WTC11 (cell line): ENCODE measurements at regions not wholly inside any gene's neighbourhood (a gene's known extent, or its start where the extent isn't known, plus 50 kb on each side); places are given as distances from the start of the nearest gene placed in this dataset.
A peak's percentile ranks its signal among the peaks of the same experiment; 100 is the strongest.

Experiments
- ATAC-seq: fragments of 200-7000 bp; cut with Tn5 transposase; 2 replicates; pipeline ENCODE4 v1.10.0; 2021; ENCODE audit warnings: mild to moderate bottlenecking, moderate library complexity
- CTCF ChIA-PET: fragments of 300-600 bp; sonication (Branson Sonifier 250); formaldehyde crosslinking; loops from one replicate; lab custom pipeline; 2021; ENCODE audit warnings: antibody characterized with exemption; lab: Charles Lee
- POLR2A ChIA-PET: fragments of 350-600 bp; sonication (Branson Sonifier 250); formaldehyde crosslinking; loops from one replicate; lab custom pipeline; 2021; ENCODE audit warnings: antibody characterized with exemption; lab: Charles Lee
- DNase-seq: peaks from one replicate; pipeline ENCODE4 v3.0.0; 2021; ENCODE audit warnings: low spot score
- H3K27ac Mint-ChIP-seq: 2 replicates; pipeline ENCODE4 v1.8.0; 2021; ENCODE audit warnings: mixed read lengths
- H3K27me3 Mint-ChIP-seq: 2 replicates; pipeline ENCODE4 v1.8.0; 2021; ENCODE audit warnings: low read depth, mild to moderate bottlenecking, moderate library complexity, mixed read lengths
- H3K36me3 Mint-ChIP-seq: 2 replicates; pipeline ENCODE4 v1.8.0; 2021; ENCODE audit warnings: mixed read lengths
- H3K4me1 Mint-ChIP-seq: 2 replicates; pipeline ENCODE4 v1.8.0; 2022; ENCODE audit warnings: mixed read lengths
- H3K4me3 Mint-ChIP-seq: 2 replicates; pipeline ENCODE4 v1.8.0; 2021; ENCODE audit warnings: mild to moderate bottlenecking, moderate library complexity, mixed read lengths
- H3K9me3 Mint-ChIP-seq: 2 replicates; pipeline ENCODE4 v1.8.0; 2021; ENCODE audit warnings: mixed read lengths
- ARID4B ChIP-seq: sonication (generic); formaldehyde crosslinking; IDR thresholded peaks from 2 replicates; pipeline ENCODE4 v1.8.0; 2023; ENCODE audit warnings: missing genetic modification reagents, mild to moderate bottlenecking, borderline replicate concordance
- ATF1 ChIP-seq: sonication (generic); formaldehyde crosslinking; IDR thresholded peaks from 2 replicates; pipeline ENCODE4 v1.8.1; 2023; ENCODE audit warnings: mild to moderate bottlenecking, moderate library complexity, missing genetic modification reagents
- ATF2 ChIP-seq: sonication (generic); formaldehyde crosslinking; IDR thresholded peaks from 2 replicates; pipeline ENCODE4 v1.8.1; 2022; ENCODE audit warnings: low read depth, missing genetic modification reagents, borderline replicate concordance
- ATF6 ChIP-seq: sonication (generic); formaldehyde crosslinking; IDR thresholded peaks from 2 replicates; pipeline ENCODE4 v1.8.1; 2023; ENCODE audit warnings: mild to moderate bottlenecking, missing genetic modification reagents
- CREB1 ChIP-seq: sonication (generic); formaldehyde crosslinking; IDR thresholded peaks from 2 replicates; pipeline ENCODE4 v1.8.0; 2023; ENCODE audit warnings: mild to moderate bottlenecking, missing genetic modification reagents
- CTCF ChIP-seq: fragments of 200-600 bp; IDR thresholded peaks from 2 replicates; pipeline ENCODE4 v1.8.0; 2022; ENCODE audit warnings: antibody characterized with exemption
- ELF4 ChIP-seq: sonication (generic); formaldehyde crosslinking; IDR thresholded peaks from 2 replicates; pipeline ENCODE4 v1.8.1; 2022; ENCODE audit warnings: low read depth, mild to moderate bottlenecking, moderate library complexity, missing genetic modification reagents
- EMX1 ChIP-seq: fragments of 250-450 bp; sonication (Bioruptor Pico); IDR thresholded peaks from 2 replicates; pipeline ENCODE4 v1.8.0; 2021; ENCODE audit warnings: mild to moderate bottlenecking
- FOXP1 ChIP-seq: sonication (generic); formaldehyde crosslinking; IDR thresholded peaks from 2 replicates; pipeline ENCODE4 v1.8.0; 2022; ENCODE audit warnings: missing genetic modification reagents, mild to moderate bottlenecking, moderate library complexity, borderline replicate concordance
- GRHL2 ChIP-seq: fragments of 250-450 bp; sonication (Bioruptor Pico); IDR thresholded peaks from 2 replicates; pipeline ENCODE4 v1.8.0; 2022; ENCODE audit warnings: mild to moderate bottlenecking, moderate library complexity; ENCODE audit not compliant: insufficient replicate concordance, severe bottlenecking
- GTF2I ChIP-seq: fragments of 250-450 bp; sonication (Bioruptor Pico); conservative IDR thresholded peaks from 2 replicates; pipeline ENCODE4 v1.4.0; 2021; ENCODE audit warnings: mild to moderate bottlenecking
- HMGXB4 ChIP-seq: sonication (generic); formaldehyde crosslinking; IDR thresholded peaks from 2 replicates; pipeline ENCODE4 v1.8.1; 2023; ENCODE audit warnings: mild to moderate bottlenecking, moderate library complexity, missing genetic modification reagents
- JAZF1 ChIP-seq: fragments of 250-450 bp; sonication (Bioruptor Pico); IDR thresholded peaks from 2 replicates; pipeline ENCODE4 v1.9.0; 2021; ENCODE audit warnings: moderate library complexity, mild to moderate bottlenecking, inconsistent platforms
- NFE2L1 ChIP-seq: sonication (generic); formaldehyde crosslinking; IDR thresholded peaks from 2 replicates; pipeline ENCODE4 v1.8.1; 2023; ENCODE audit warnings: missing genetic modification reagents
- RELA ChIP-seq: sonication (generic); formaldehyde crosslinking; IDR thresholded peaks from 2 replicates; pipeline ENCODE4 v1.8.1; 2022; ENCODE audit warnings: missing genetic modification reagents, mild to moderate bottlenecking, borderline replicate concordance
- SOX15 ChIP-seq: fragments of 250-450 bp; sonication (Bioruptor Pico); IDR thresholded peaks from 2 replicates; pipeline ENCODE4 v1.9.0; 2021; ENCODE audit warnings: mild to moderate bottlenecking
- TEAD1 ChIP-seq: sonication (generic); formaldehyde crosslinking; IDR thresholded peaks from 2 replicates; pipeline ENCODE4 v1.8.0; 2022; ENCODE audit warnings: mild to moderate bottlenecking, missing genetic modification reagents
- USF1 ChIP-seq: sonication (generic); formaldehyde crosslinking; IDR thresholded peaks from 2 replicates; pipeline ENCODE4 v1.8.0; 2022; ENCODE audit warnings: mild to moderate bottlenecking, missing genetic modification reagents
- ZNF263 ChIP-seq: sonication (generic); formaldehyde crosslinking; IDR thresholded peaks from 2 replicates; pipeline ENCODE4 v1.8.1; 2022; ENCODE audit warnings: low read depth, mild to moderate bottlenecking, moderate library complexity, missing genetic modification reagents
- ZNF423 ChIP-seq: fragments of 250-450 bp; sonication (Bioruptor Pico); IDR thresholded peaks from 2 replicates; pipeline ENCODE4 v2.1.2; 2022; ENCODE audit warnings: mild to moderate bottlenecking, moderate library complexity
- ZNF425 ChIP-seq: fragments of 250-450 bp; sonication (Bioruptor Pico); conservative IDR thresholded peaks from 2 replicates; pipeline ENCODE4 v1.9.0; 2021; ENCODE audit warnings: mild to moderate bottlenecking

GRCh38 chr3:72697717-72698116, 150.5 kb downstream of the SHQ1 start (continued):
- no peak for TF ChIP-seq ATF2
- TF ChIP-seq ARID4B, result no peak
- TF ChIP-seq ZNF263, result no peak
- no peak for TF ChIP-seq HMGXB4 (CRISPR knock-in tag)

- ChIA-PET POLR2A (no interaction called here), CTCF (interaction anchor here (0.6 to 2.3 kb wide), 13 partner anchors 29 to 722 kb away, joined by 3 to 21 read pairs (median 3); no protein-coding TSS in a partner anchor)
- no peak for DNase-seq
- Mint-ChIP-seq H3K27ac (no peak overlapping the region), H3K9me3 (no peaks in the 10 kb centered on the region), H3K4me3 (no peak overlapping the region), H3K4me1 (peaks cover 35% of the 10 kb centered on the region), H3K36me3 (no peaks in the 10 kb centered on the region), H3K27me3 (no peaks in the 10 kb centered on the region)
- TF ChIP-seq CTCF (no peak), FOXP1 (no peak), JAZF1 (CRISPR knock-in tag) (no peak), ZNF263 (no peak), ZNF423 (CRISPR knock-in tag) (peak; percentile 63), EMX1 (CRISPR knock-in tag) (no peak), RELA (no peak), USF1 (CRISPR knock-in tag) (no peak), ATF1 (CRISPR knock-in tag) (no peak)
- peak; percentile 68 for ATAC-seq
Observed at GRCh38 chr3:72696815-72697214, 151.4 kb downstream of the SHQ1 start.

- CTCF ChIA-PET, result no interaction called here
- no peak for ATAC-seq
- no peak for DNase-seq
- peaks cover 40% of the 10 kb centered on the region for H3K4me1 Mint-ChIP-seq
- no peaks in the 10 kb centered on the region for H3K36me3 Mint-ChIP-seq
- H3K9me3 Mint-ChIP-seq, result no peaks in the 10 kb centered on the region
- no peak overlapping the region for H3K4me3 Mint-ChIP-seq
- no peaks in the 10 kb centered on the region for H3K27me3 Mint-ChIP-seq
- POLR2A ChIA-PET, result no interaction called here
- H3K27ac Mint-ChIP-seq, result no peak overlapping the region
- TF ChIP-seq GTF2I (CRISPR knock-in tag) (no peak), SOX15 (no peak), ZNF425 (CRISPR knock-in tag) (no peak), NFE2L1 (CRISPR knock-in tag) (no peak), TEAD1 (CRISPR knock-in tag) (no peak), ATF6 (CRISPR knock-in tag) (no peak), CREB1 (no peak), ZNF423 (CRISPR knock-in tag) (no peak), ELF4 (CRISPR knock-in tag) (no peak), GRHL2 (CRISPR knock-in tag) (no peak)
Observed at GRCh38 chr3:72694398-72694797, 153.8 kb downstream of the SHQ1 start.
